Progenitor cell of endocrine pancreas (in vitro differentiated cells): ENCODE measurements at regions not wholly inside any gene's neighbourhood (a gene's known extent, or its start where the extent isn't known, plus 50 kb on each side); places are given as distances from the start of the nearest gene placed in this dataset.

Experiments used
- DNase-seq: peaks from one replicate; pipeline ENCODE4 v3.0.0; 2021; ENCODE audit warnings: low spot score; ENCODE audit not compliant: unreplicated experiment
- H3K27ac Mint-ChIP-seq: 2 replicates; pipeline ENCODE4 v1.8.0; 2021; ENCODE audit warnings: mild to moderate bottlenecking, moderate library complexity, mixed read lengths
- H3K27me3 Mint-ChIP-seq: 2 replicates; pipeline ENCODE4 v1.8.0; 2021; ENCODE audit warnings: mixed read lengths
- H3K36me3 Mint-ChIP-seq: 2 replicates; pipeline ENCODE4 v1.8.0; 2022; ENCODE audit warnings: mixed read lengths; ENCODE audit not compliant: insufficient read depth
- H3K4me1 Mint-ChIP-seq: 2 replicates; pipeline ENCODE4 v1.8.0; 2021; ENCODE audit warnings: low read depth, mixed read lengths
- H3K4me3 Mint-ChIP-seq: 2 replicates; pipeline ENCODE4 v1.8.0; 2021; ENCODE audit warnings: low read depth, mild to moderate bottlenecking, moderate library complexity, mixed read lengths
- H3K9me3 Mint-ChIP-seq: 2 replicates; pipeline ENCODE4 v1.8.0; 2021; ENCODE audit warnings: low read depth, mixed read lengths
- CTCF ChIP-seq: fragments of 200-600 bp; sonication (generic); IDR thresholded peaks from one replicate; pipeline ENCODE4 v1.5.0; 2021; ENCODE audit warnings: antibody characterized with exemption, mild to moderate bottlenecking; ENCODE audit not compliant: unreplicated experiment

- no peaks in the 10 kb centered on the region for H3K27me3 Mint-ChIP-seq
- TF ChIP-seq CTCF = no peak
- no peak for DNase-seq
- H3K27ac Mint-ChIP-seq = no peak overlapping the region
- H3K9me3 Mint-ChIP-seq = peaks cover 4% of the 10 kb centered on the region
- no peaks in the 10 kb centered on the region for H3K36me3 Mint-ChIP-seq
- H3K4me1 Mint-ChIP-seq = peaks cover 12% of the 10 kb centered on the region
- no peak overlapping the region for H3K4me3 Mint-ChIP-seq
These were observed 139.3 kb upstream of the FBXL17 start for GRCh38 chr5:108521011-108521700.

- Mint-ChIP-seq H3K27me3 (no peaks in the 10 kb centered on the region), H3K27ac (no peak overlapping the region), H3K4me3 (no peak overlapping the region), H3K4me1 (peaks cover 12% of the 10 kb centered on the region), H3K36me3 (no peaks in the 10 kb centered on the region), H3K9me3 (no peaks in the 10 kb centered on the region)
- no peak for TF ChIP-seq CTCF
- DNase-seq = no peak
These were observed 134.9 kb upstream of the FBXL17 start for GRCh38 chr5:108516785-108517184.

GRCh38 chr5:108515517-108516105, 133.7 kb upstream of the FBXL17 start:
- Mint-ChIP-seq H3K27ac (no peak overlapping the region), H3K27me3 (peaks cover 4% of the 10 kb centered on the region), H3K4me1 (peaks cover 12% of the 10 kb centered on the region), H3K36me3 (no peaks in the 10 kb centered on the region), H3K4me3 (no peak overlapping the region), H3K9me3 (no peaks in the 10 kb centered on the region)
- DNase-seq = no peak
- TF ChIP-seq CTCF = no peak

GRCh38 chr5:108508979-108509378, 127.1 kb upstream of the FBXL17 start:
- no peaks in the 10 kb centered on the region for H3K36me3 Mint-ChIP-seq
- no peak overlapping the region for H3K4me3 Mint-ChIP-seq
- H3K9me3 Mint-ChIP-seq = no peaks in the 10 kb centered on the region
- TF ChIP-seq CTCF = no peak
- no peak overlapping the region for H3K27ac Mint-ChIP-seq
- H3K4me1 Mint-ChIP-seq = no peaks in the 10 kb centered on the region
- no peak for DNase-seq
- peaks cover 5% of the 10 kb centered on the region for H3K27me3 Mint-ChIP-seq

GRCh38 chr5:108507631-108508030, 125.7 kb upstream of the FBXL17 start:
- Mint-ChIP-seq H3K4me1 (no peaks in the 10 kb centered on the region), H3K4me3 (no peak overlapping the region), H3K27me3 (peaks cover 5% of the 10 kb centered on the region), H3K36me3 (no peaks in the 10 kb centered on the region), H3K27ac (no peak overlapping the region), H3K9me3 (no peaks in the 10 kb centered on the region)
- TF ChIP-seq CTCF = no peak
- no peak for DNase-seq
